ENCODE measurements at regions not wholly inside any gene's neighbourhood (a gene's known extent, or its start where the extent isn't known, plus 50 kb on each side); places are given as distances from the start of the nearest gene placed in this dataset.

DNA sequence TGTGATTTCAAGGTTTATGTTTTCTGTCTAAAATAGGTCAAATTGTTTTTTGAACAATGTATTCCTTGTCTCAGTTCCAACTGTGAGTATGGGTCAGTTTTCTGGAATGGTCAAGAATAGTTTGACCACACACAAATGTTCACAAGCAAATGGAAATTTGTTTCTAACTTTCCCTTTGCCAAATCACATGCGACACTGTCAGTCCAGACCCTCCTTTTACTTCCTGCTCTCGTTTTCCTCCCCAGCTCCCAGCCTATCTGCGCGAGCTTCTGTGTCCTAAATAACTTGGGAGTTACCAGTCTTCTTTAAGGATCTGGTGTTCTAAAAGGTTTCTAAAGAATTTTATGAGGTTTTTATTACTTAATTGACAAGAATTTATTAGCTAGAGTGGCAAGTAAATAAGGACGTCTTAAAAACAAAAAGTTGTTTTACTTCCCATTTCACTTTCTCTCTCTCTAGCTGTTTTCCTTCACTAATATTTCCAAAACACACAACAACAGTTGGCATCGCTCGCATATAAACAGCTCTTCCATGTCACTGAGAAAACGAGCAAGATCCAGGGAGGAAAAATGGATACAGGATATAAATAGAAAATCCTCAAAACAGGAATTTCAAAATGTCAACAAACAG, 266.1 kb upstream of the KLF6 start:
- TF ChIP-seq GATA3 (IDR thresholded peaks at IDR 0.05; ENCODE audit: low read depth, low read length) (no peak), GATA2 (IDR thresholded peaks at IDR 0.05; ENCODE audit: low read depth, low read length) (no peak)

DNA sequence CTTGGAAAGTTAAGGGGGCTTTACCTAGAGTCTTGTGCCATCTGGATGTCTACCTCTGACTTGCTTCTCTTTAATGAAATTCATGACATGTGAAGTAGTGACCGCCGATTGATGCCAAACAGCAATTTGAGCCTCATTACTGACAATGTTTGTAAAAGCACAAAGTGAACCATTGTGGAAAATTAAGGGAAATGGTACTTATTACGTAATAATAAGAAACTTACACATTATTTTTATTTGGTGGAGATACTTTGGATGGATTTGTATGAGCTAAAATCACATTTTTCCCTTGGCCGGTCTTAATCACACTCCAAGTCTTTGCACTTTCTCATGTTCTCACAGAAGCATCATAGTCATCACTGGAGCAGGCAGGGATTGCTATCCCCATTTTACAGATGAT, 265.1 kb upstream of the KLF6 start:
- TF ChIP-seq GATA2 (IDR thresholded peaks at IDR 0.05; ENCODE audit: low read depth, low read length) (no peak), GATA3 (IDR thresholded peaks at IDR 0.05; ENCODE audit: low read depth, low read length) (no peak)

DNA sequence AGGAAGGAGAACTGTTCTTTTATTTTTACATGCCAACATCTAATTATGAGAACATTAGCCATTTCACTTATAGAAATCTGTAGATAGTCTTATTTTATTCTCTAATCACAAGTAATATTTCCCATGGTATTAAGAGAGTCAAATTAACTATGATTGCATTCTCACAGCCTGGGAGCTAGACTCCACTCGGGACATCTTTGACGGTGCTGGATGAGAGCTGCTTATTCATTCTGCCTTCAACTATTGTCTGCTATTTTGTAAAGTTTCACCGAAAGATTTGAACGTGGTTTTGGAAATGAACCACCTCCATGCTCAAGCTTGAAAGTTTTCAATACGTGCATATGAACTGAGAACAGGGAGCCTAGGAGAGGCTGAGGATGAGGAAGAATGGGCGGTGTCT, 264.3 kb upstream of the KLF6 start:
- TF ChIP-seq GATA2 (IDR thresholded peaks at IDR 0.05; ENCODE audit: low read depth, low read length) = no peak
- TF ChIP-seq GATA3 (IDR thresholded peaks at IDR 0.05; ENCODE audit: low read depth, low read length) = no peak

DNA sequence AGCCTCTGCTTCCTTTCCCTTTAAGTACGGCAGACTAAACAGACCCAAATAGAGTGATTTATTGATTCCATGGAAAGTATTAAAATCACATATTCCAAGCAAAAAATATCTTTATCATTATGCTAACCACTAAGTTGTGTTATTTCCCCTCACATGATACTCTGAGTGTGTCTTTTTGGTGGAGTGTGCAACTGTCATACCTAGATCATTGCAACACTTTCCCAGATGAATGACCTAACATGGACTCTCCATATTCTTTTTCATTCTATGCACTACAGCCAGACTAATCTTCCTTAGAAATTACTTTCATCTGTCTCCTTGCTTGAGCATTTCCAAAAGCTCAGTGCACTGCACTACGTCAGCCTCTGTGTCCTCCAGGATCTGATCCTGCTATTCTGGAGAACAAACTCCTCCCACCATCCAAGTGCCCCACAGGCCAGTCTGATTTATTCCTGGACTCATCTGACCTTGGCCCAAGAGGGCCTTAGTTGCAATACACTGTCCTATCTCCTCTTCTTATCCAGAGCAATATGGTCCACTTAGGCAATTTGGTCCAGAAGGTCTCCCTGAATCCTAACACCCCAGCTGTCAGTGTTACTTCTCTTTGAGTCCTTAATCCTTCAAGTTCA, 263.3 kb upstream of the KLF6 start:
- TF ChIP-seq GATA3 (IDR thresholded peaks at IDR 0.05; ENCODE audit: low read depth, low read length) (no peak), GATA2 (IDR thresholded peaks at IDR 0.05; ENCODE audit: low read depth, low read length) (no peak)

DNA sequence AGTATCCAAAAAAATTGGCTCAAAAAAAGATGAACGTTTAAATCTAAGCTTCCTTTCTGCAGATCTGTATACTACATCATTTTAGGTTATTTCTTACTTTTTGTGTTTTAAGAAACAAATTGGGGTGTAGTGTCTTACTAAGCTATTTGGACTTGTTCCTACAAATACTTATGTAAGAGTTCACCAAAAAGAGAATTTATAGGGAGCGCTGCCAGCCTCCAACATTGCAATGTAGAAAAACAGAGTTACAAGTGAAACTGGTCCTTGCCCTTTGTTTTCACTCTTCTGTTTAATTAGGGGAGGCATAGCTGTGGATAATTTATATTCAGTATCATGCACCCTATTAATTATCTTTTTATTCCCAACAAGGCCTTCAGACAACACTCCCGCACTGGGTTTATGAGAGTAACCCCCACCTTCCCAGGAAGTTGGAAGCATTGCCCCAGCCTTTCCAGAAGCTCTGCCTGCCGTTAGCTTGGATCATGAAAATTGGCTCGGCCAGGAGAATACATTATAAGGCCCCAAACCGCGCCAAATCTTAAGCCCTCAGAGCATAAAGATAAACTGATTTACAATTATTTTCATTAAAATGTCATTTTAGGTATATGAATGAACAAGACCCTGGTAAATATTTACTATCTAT, 261.8 kb upstream of the KLF6 start:
- TF ChIP-seq GATA3 (IDR thresholded peaks at IDR 0.05; ENCODE audit: low read depth, low read length) = no peak
- no peak for TF ChIP-seq GATA2 (IDR thresholded peaks at IDR 0.05; ENCODE audit: low read depth, low read length)

DNA sequence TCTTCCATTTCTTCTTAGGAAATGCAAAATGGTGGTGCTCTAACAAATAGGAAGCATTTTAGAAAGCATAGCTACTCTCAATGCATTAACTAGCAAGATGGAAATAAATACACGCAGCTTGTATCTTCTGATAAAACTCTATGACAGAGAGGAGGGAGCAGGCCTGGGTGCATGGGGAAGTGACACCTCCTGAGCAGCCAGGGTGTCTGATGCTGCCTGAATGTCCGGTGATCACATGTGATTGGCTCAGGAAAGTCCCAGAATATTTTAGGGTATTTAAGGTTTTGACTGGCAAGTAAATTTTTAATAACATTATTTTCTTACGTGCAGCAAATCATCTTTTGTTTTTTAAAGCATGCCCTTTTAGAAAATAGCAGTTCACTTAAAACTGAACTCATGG, 261.0 kb upstream of the KLF6 start:
- TF ChIP-seq GATA2 (IDR thresholded peaks at IDR 0.05; ENCODE audit: low read depth, low read length) (no peak), GATA3 (IDR thresholded peaks at IDR 0.05; ENCODE audit: low read depth, low read length) (no peak)

DNA sequence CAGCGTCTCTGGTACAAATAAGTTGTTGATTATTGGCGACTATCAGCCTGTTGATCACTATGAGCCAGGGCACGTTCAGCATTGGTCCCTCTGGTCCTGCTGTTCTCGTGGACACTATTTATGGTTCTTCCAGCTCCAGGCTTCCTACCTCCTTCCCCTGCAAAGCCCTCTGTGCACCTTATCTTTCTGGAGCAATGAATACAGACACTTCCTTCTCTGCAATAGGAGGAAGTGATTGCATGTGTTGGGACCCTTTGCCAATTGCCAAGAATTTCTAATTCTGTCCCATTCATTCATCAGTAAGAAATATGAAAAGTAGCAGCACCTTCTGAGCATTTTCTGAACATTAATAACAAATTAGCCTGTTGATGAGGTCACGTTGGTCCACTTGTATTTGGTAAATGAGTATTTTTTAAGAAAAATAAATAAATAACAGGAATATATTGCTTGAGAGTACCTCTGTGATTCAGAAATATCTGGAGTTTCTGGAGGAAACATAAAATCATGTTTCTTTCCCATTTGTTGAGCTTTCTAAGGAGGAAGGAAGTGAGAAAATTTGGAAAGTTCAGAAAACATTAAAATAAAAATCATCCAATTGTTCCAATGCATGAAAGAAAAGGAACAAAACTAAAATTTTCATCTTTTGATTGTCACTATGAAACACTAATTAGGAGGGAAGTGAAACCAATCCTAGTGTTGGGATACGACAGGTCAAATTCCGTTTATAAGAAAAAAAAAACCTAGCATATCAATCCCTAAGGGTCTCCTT, 259.1 kb upstream of the KLF6 start:
- TF ChIP-seq GATA3 (IDR thresholded peaks at IDR 0.05; ENCODE audit: low read depth, low read length) (no peak), GATA2 (IDR thresholded peaks at IDR 0.05; ENCODE audit: low read depth, low read length) (no peak)

DNA sequence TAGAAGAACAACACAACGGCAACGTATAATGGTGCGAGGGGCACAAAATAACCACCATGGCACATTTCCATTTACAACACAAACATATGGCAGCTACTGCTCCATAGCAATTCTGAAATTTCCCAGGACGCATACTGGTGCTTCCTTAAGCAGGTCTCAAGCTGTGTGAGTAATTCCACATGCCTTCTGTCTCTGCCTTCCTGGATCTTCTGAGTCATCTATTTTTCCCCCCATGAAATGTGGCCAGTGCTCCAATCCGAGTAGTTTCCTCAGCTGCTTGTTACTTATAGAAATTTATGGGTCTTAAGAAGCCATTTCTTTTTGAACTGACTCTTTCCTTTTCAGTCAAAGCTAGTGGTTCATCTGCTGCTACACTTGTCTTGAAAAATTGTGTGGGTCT, 256.6 kb upstream of the KLF6 start:
- TF ChIP-seq GATA2 (IDR thresholded peaks at IDR 0.05; ENCODE audit: low read depth, low read length) (no peak), GATA3 (IDR thresholded peaks at IDR 0.05; ENCODE audit: low read depth, low read length) (no peak)

DNA sequence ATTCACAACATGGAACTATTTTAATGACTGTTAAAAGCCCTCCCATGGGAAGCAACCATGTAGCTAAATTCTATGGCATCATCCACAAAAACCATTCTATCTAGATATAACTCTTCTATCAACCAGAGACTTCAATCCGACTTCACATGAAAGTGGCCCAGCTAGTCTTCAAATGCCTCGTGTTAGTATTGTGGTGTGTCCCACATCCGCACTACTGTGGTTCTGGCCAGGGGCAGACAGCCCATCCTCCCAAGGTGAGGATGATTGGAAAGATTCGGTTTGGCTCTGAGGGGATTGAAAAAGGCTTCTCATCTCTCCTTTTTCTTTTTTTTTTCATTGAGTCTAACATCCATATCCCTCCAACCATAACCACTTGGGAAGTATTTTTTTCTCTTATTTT, 253.0 kb upstream of the KLF6 start:
- TF ChIP-seq GATA3 (IDR thresholded peaks at IDR 0.05; ENCODE audit: low read depth, low read length) = no peak
- no peak for TF ChIP-seq GATA2 (IDR thresholded peaks at IDR 0.05; ENCODE audit: low read depth, low read length)

DNA sequence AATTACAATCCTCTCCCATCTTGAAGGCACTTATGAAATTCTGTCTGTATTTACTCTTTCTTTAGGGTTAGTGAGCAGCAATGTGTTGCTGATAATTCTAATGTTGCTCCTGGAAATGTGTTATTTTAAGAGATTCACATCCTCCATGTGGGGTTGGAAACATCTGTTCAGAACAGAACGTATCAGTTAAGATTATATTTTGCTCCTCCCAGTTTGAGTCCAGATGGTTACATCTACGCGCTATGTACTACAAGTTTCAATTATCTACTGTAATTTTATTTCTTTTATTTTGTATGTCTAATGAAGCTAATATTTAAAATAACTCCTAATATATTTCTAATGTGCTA, 250.6 kb upstream of the KLF6 start:
- no peak for TF ChIP-seq GATA2 (IDR thresholded peaks at IDR 0.05; ENCODE audit: low read depth, low read length)
- no peak for TF ChIP-seq GATA3 (IDR thresholded peaks at IDR 0.05; ENCODE audit: low read depth, low read length)

DNA sequence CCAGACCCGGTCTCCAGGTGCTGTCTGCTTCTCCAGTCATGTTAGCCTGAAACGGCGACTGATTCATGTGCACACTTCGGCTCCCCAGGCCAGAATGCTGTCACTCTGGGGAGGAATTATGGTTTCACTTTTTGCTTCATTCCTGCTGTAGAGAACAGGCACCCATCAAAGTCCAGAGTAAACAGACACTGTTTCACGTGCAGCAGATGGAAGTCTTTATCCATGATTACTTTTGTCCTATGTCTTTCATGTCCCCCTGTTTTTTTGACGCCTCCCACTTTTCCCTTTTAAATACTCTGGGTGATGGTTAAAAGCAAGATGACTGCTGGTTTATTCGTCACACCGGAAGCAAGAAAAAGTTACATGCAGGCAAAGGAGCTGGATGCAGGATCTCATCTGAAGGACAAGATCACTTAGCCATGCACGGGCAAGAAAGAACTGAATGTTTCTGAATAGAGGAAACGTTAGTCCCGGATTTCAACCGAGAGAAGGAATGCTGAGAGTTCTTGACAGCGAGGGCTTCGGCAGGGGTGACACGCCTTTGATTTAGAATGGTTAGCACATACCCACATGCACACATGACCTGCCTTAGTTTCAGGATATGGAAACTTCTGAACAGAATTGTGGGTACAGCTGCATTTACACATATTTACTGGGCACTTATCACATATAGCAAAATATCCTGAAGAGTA, 250.0 kb upstream of the KLF6 start:
- TF ChIP-seq GATA3 (IDR thresholded peaks at IDR 0.05; ENCODE audit: low read depth, low read length) (no peak), GATA2 (IDR thresholded peaks at IDR 0.05; ENCODE audit: low read depth, low read length) (no peak)

DNA sequence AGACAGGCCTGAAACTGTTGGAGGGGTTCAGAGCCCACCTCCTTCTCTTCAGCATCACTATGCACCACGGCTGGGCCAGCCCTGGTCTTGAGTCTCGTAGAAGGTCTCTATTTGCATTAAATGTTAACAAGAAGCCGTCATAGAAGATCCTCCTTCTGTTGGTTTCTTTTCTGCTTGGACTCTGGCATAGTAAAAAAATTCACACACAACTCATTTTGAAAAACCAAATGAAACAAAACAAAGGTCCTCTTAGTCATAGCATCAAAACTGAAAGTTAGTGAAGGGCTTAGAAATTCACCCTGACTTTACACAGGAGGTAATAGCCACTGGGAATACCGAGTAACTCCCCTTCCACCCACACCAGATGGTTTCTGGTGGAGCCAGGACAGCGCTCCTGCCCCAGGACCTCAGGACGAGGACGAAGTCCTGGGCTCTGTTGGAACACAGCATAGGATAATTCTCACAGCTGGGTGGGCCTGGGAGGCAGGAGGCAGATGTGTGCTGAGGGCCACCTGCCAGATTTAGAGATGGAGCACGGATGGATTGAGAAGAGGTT, 248.4 kb upstream of the KLF6 start:
- TF ChIP-seq GATA3 (IDR thresholded peaks at IDR 0.05; ENCODE audit: low read depth, low read length) = no peak
- TF ChIP-seq GATA2 (IDR thresholded peaks at IDR 0.05; ENCODE audit: low read depth, low read length) = no peak

DNA sequence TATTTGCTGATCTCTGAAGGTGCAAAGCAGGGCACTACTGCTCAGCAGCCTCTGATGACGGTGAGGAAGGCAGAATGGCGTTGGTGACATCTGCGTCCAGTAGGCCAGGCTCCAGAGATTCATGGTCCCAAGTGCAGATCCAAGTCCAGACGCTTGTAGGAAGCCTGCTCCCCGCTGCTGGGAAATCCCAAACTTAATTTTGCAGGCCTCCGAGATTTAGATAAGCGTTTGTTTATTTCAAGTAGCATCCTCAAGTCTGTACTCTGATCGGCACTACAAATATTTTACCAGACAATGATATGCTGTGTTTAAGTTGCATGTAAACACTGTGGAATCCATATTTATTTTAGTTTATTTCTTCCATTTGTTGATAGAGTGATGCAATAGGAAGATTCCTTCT, 244.9 kb upstream of the KLF6 start:
- no peak for TF ChIP-seq GATA2 (IDR thresholded peaks at IDR 0.05; ENCODE audit: low read depth, low read length)
- TF ChIP-seq GATA3 (IDR thresholded peaks at IDR 0.05; ENCODE audit: low read depth, low read length) = no peak

Data from SH-SY5Y (cell line).